NCI-H82 treated with DMSO at 0.1 percent for 48 hours (cell line): ENCODE measurements at regions not wholly inside any gene's neighbourhood (a gene's known extent, or its start where the extent isn't known, plus 50 kb on each side); places are given as distances from the start of the nearest gene placed in this dataset.
A peak's percentile ranks its signal among the peaks of the same experiment; 100 is the strongest.
"Not testable (repeated sequence)": the region's sequence is repeated elsewhere in the genome, so short reads cannot be mapped to it uniquely, and the experiment has no call there.

Experiments used
- DNase-seq: peaks from one replicate; lab custom pipeline; 2025; ENCODE audit not compliant: unreplicated experiment; lab: John Stamatoyannopoulos, UW

- DNase-seq: no peak
Measured at GRCh38 chr17:51387582-51387981, 127.2 kb downstream of the UTP18 start.

- no peak for DNase-seq
Measured at GRCh38 chr17:51387986-51388385, 127.6 kb downstream of the UTP18 start.

GRCh38 chr17:51389875-51390274 lies 129.5 kb downstream of the UTP18 start:
- DNase-seq: no peak

- DNase-seq: no peak
Measured at GRCh38 chr17:51391982-51392654, 131.8 kb downstream of the UTP18 start.

GRCh38 chr17:51395621-51396020 lies 135.3 kb downstream of the UTP18 start:
- no peak for DNase-seq

GRCh38 chr17:51397361-51398127 lies 137.2 kb downstream of the UTP18 start:
- peak; percentile 38 for DNase-seq

- DNase-seq: peak; percentile 85
Measured at GRCh38 chr17:51398128-51398525, 137.8 kb downstream of the UTP18 start.

- DNase-seq: no peak
Measured at GRCh38 chr17:51398687-51399086, 138.3 kb downstream of the UTP18 start.

- DNase-seq: no peak
Measured at GRCh38 chr17:51401279-51401678, 140.9 kb downstream of the UTP18 start.

- no peak for DNase-seq
Measured at GRCh38 chr17:51402899-51403298, 142.6 kb downstream of the UTP18 start.

- DNase-seq: no peak
Measured at GRCh38 chr17:51407576-51407975, 147.2 kb downstream of the UTP18 start.

- DNase-seq: no peak
Measured at GRCh38 chr17:51419476-51419875, 159.1 kb downstream of the UTP18 start.

GRCh38 chr17:51421525-51421924 lies 161.2 kb downstream of the UTP18 start:
- no peak for DNase-seq

- DNase-seq: no peak
Measured at GRCh38 chr17:51422634-51423033, 162.3 kb downstream of the UTP18 start.

- DNase-seq: no peak
Measured at GRCh38 chr17:51423421-51424160, 163.2 kb downstream of the UTP18 start.

GRCh38 chr17:51425773-51426172 lies 165.4 kb downstream of the UTP18 start:
- no peak for DNase-seq

- DNase-seq: no peak
Measured at GRCh38 chr17:51427323-51427811, 167.0 kb downstream of the UTP18 start.

- DNase-seq: no peak
Measured at GRCh38 chr17:51427856-51428255, 167.5 kb downstream of the UTP18 start.

- DNase-seq: no peak
Measured at GRCh38 chr17:51428668-51429495, 168.5 kb downstream of the UTP18 start.

GRCh38 chr17:51429938-51430337 lies 169.6 kb downstream of the UTP18 start:
- DNase-seq: not testable (repeated sequence)

GRCh38 chr17:51430591-51430990 lies 170.2 kb downstream of the UTP18 start:
- DNase-seq: no peak
